ENCODE measurements at regions not wholly inside any gene's neighbourhood (a gene's known extent, or its start where the extent isn't known, plus 50 kb on each side); places are given as distances from the start of the nearest gene placed in this dataset.

GRCh38 chr2:47254464-47254863 is 78.2 kb upstream of the CALM2 start:
- Histone ChIP-seq H4K20me1 (ENCODE audit: insufficient read depth) (no peaks in the 10 kb centered on the region), H3K9me3 (ENCODE audit: low read length) (no peaks in the 10 kb centered on the region), H3K9ac (ENCODE audit: low read length) (no peak overlapping the region), H3K9me2 (ENCODE audit: insufficient read depth, low read length) (no peaks in the 10 kb centered on the region), H3K27ac (ENCODE audit: low read length) (no peak overlapping the region), H3K4me2 (ENCODE audit: low read length) (no peak overlapping the region), H2AFZ (ENCODE audit: low read depth, low read length) (no peak overlapping the region), H3F3A (ENCODE audit: insufficient read depth, low read length, poor library complexity, severe bottlenecking) (no peaks in the 10 kb centered on the region), H3K4me3 (ENCODE audit: low read length) (no peak overlapping the region), H3K36me3 (ENCODE audit: insufficient read depth, low read length) (no peaks in the 10 kb centered on the region), H3K27me3 (ENCODE audit: insufficient read depth, low read depth, low read length) (no peaks in the 10 kb centered on the region), H3K79me2 (replicated peaks; ENCODE audit: insufficient read depth, low read length) (no peaks in the 10 kb centered on the region)
- TF ChIP-seq EP300 (conservative IDR thresholded peaks at IDR 0.05; ENCODE audit: poor library complexity, severe bottlenecking) (no peak), SMC3 (conservative IDR thresholded peaks at IDR 0.05; ENCODE audit: poor library complexity) (no peak), EZH2 (IDR thresholded peaks at IDR 0.05; ENCODE audit: borderline replicate concordance, insufficient read depth, low read length, poor library complexity, severe bottlenecking) (no peak), POLR2AphosphoS5 (IDR thresholded peaks at IDR 0.05) (no peak), TAF1 (IDR thresholded peaks at IDR 0.05; ENCODE audit: low read depth) (no peak), MXI1 (conservative IDR thresholded peaks at IDR 0.05; ENCODE audit: poor library complexity, severe bottlenecking) (no peak), RAD21 (conservative IDR thresholded peaks at IDR 0.05) (no peak)
- TF ChIP-seq, protein P1, sequence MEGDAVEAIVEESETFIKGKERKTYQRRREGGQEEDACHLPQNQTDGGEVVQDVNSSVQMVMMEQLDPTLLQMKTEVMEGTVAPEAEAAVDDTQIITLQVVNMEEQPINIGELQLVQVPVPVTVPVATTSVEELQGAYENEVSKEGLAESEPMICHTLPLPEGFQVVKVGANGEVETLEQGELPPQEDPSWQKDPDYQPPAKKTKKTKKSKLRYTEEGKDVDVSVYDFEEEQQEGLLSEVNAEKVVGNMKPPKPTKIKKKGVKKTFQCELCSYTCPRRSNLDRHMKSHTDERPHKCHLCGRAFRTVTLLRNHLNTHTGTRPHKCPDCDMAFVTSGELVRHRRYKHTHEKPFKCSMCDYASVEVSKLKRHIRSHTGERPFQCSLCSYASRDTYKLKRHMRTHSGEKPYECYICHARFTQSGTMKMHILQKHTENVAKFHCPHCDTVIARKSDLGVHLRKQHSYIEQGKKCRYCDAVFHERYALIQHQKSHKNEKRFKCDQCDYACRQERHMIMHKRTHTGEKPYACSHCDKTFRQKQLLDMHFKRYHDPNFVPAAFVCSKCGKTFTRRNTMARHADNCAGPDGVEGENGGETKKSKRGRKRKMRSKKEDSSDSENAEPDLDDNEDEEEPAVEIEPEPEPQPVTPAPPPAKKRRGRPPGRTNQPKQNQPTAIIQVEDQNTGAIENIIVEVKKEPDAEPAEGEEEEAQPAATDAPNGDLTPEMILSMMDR (IDR thresholded peaks at IDR 0.05; ENCODE audit: poor library complexity, severe bottlenecking), result no peak
- TF ChIP-seq, protein P2, sequence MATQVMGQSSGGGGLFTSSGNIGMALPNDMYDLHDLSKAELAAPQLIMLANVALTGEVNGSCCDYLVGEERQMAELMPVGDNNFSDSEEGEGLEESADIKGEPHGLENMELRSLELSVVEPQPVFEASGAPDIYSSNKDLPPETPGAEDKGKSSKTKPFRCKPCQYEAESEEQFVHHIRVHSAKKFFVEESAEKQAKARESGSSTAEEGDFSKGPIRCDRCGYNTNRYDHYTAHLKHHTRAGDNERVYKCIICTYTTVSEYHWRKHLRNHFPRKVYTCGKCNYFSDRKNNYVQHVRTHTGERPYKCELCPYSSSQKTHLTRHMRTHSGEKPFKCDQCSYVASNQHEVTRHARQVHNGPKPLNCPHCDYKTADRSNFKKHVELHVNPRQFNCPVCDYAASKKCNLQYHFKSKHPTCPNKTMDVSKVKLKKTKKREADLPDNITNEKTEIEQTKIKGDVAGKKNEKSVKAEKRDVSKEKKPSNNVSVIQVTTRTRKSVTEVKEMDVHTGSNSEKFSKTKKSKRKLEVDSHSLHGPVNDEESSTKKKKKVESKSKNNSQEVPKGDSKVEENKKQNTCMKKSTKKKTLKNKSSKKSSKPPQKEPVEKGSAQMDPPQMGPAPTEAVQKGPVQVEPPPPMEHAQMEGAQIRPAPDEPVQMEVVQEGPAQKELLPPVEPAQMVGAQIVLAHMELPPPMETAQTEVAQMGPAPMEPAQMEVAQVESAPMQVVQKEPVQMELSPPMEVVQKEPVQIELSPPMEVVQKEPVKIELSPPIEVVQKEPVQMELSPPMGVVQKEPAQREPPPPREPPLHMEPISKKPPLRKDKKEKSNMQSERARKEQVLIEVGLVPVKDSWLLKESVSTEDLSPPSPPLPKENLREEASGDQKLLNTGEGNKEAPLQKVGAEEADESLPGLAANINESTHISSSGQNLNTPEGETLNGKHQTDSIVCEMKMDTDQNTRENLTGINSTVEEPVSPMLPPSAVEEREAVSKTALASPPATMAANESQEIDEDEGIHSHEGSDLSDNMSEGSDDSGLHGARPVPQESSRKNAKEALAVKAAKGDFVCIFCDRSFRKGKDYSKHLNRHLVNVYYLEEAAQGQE (IDR thresholded peaks at IDR 0.05; ENCODE audit: borderline replicate concordance), result no peak

DNA sequence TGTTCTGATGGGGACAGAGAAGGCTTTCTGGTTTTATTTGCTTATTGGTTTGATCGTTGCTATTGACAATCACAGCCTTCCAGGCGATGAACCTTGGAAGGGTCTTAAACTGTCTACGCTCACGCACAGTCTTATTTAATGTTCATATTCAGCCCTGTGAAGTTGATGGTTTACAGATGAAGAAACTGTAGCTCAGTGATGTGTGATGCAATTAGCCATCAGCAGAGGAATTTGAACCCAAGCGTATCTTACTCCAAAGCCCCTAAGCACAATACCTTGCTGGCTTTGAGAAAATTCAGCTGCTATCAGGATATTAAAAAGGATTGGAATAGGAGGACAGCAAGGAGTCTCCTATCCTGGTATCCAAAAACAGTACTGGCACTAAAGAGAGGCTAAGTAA is 77.1 kb upstream of the CALM2 start:
- Histone ChIP-seq H3K4me3 (ENCODE audit: low read length) (no peak overlapping the region), H4K20me1 (ENCODE audit: insufficient read depth) (no peaks in the 10 kb centered on the region), H3K79me2 (replicated peaks; ENCODE audit: insufficient read depth, low read length) (no peaks in the 10 kb centered on the region), H3K27me3 (ENCODE audit: insufficient read depth, low read depth, low read length) (no peaks in the 10 kb centered on the region), H3K27ac (ENCODE audit: low read length) (no peak overlapping the region), H3K36me3 (ENCODE audit: insufficient read depth, low read length) (no peaks in the 10 kb centered on the region), H3K9ac (ENCODE audit: low read length) (no peak overlapping the region), H3K9me2 (ENCODE audit: insufficient read depth, low read length) (no peaks in the 10 kb centered on the region), H3F3A (ENCODE audit: insufficient read depth, low read length, poor library complexity, severe bottlenecking) (no peaks in the 10 kb centered on the region), H3K4me2 (ENCODE audit: low read length) (no peak overlapping the region), H2AFZ (ENCODE audit: low read depth, low read length) (no peak overlapping the region), H3K9me3 (ENCODE audit: low read length) (no peaks in the 10 kb centered on the region)
- TF ChIP-seq, protein P2 (IDR thresholded peaks at IDR 0.05; ENCODE audit: borderline replicate concordance), result no peak

Data from neural cell (in vitro differentiated cells).